SK-N-SH (cell line): ENCODE measurements at regions not wholly inside any gene's neighbourhood (a gene's known extent, or its start where the extent isn't known, plus 50 kb on each side); places are given as distances from the start of the nearest gene placed in this dataset.

Experiments used
- EP300 ChIP-seq, 2 experiments: IDR thresholded peaks; 2 replicates each; pipeline versions ENCODE4 v1.4.0 to v1.6.1; 2012; ENCODE audit warnings: borderline replicate concordance in 1 of 2, low read depth in 1 of 2, low read length in 1 of 2
- MAX ChIP-seq: IDR thresholded peaks from 2 replicates; pipeline ENCODE4 v1.4.0; 2012; ENCODE audit warnings: low read depth
- POLR2AphosphoS5 ChIP-seq: IDR thresholded peaks from 2 replicates; pipeline ENCODE4 v1.6.1; 2012; ENCODE audit warnings: low read depth, low read length
- SMC3 ChIP-seq: IDR thresholded peaks from 2 replicates; pipeline ENCODE4 v1.6.1; 2012; ENCODE audit warnings: low read depth, low read length, improper control_type of control experiment
- TF ChIP-seq, protein P1 (sequence below): fragments of 200-600 bp; sonication (generic); IDR thresholded peaks from 2 replicates; pipeline ENCODE4 v1.6.1; 2017; ENCODE audit warnings: antibody characterized with exemption, mild to moderate bottlenecking, moderate library complexity

- TF ChIP-seq POLR2AphosphoS5 (no peak), SMC3 (no peak), EP300 (IDR thresholded peaks at IDR 0.05; ENCODE audit: borderline replicate concordance in 1 of 2, low read depth in 1 of 2, low read length in 1 of 2) (no peak), MAX (no peak)
- TF ChIP-seq, protein P1, sequence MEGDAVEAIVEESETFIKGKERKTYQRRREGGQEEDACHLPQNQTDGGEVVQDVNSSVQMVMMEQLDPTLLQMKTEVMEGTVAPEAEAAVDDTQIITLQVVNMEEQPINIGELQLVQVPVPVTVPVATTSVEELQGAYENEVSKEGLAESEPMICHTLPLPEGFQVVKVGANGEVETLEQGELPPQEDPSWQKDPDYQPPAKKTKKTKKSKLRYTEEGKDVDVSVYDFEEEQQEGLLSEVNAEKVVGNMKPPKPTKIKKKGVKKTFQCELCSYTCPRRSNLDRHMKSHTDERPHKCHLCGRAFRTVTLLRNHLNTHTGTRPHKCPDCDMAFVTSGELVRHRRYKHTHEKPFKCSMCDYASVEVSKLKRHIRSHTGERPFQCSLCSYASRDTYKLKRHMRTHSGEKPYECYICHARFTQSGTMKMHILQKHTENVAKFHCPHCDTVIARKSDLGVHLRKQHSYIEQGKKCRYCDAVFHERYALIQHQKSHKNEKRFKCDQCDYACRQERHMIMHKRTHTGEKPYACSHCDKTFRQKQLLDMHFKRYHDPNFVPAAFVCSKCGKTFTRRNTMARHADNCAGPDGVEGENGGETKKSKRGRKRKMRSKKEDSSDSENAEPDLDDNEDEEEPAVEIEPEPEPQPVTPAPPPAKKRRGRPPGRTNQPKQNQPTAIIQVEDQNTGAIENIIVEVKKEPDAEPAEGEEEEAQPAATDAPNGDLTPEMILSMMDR, result no peak
These were observed 50.5 kb upstream of the COL25A1 start for GRCh38 chr4:109352941-109353340.
